GM21390 (cell line): ENCODE measurements at regions not wholly inside any gene's neighbourhood (a gene's known extent, or its start where the extent isn't known, plus 50 kb on each side); places are given as distances from the start of the nearest gene placed in this dataset.

Experiments
- ATAC-seq: cut with Tn5 transposase; IDR thresholded peaks from one replicate; pipeline ENCODE4 v1.9.1; 2021; ENCODE audit not compliant: unreplicated experiment

- ATAC-seq: no peak
Observed at GRCh38 chr4:165716472-165716871, 156.6 kb upstream of the TLL1 start.

GRCh38 chr4:165718660-165719059 lies 154.4 kb upstream of the TLL1 start:
- no peak for ATAC-seq

- no peak for ATAC-seq
Observed at GRCh38 chr4:165720411-165721082, 152.5 kb upstream of the TLL1 start.

- no peak for ATAC-seq
Observed at GRCh38 chr4:165721815-165722214, 151.2 kb upstream of the TLL1 start.

GRCh38 chr4:165723051-165723795 lies 149.8 kb upstream of the TLL1 start:
- no peak for ATAC-seq

- ATAC-seq: no peak
Observed at GRCh38 chr4:165724786-165725185, 148.3 kb upstream of the TLL1 start.

- ATAC-seq: no peak
Observed at GRCh38 chr4:165725352-165725751, 147.7 kb upstream of the TLL1 start.

GRCh38 chr4:165726831-165727230 lies 146.2 kb upstream of the TLL1 start:
- no peak for ATAC-seq

GRCh38 chr4:165737309-165737972 lies 135.6 kb upstream of the TLL1 start:
- no peak for ATAC-seq

GRCh38 chr4:165738571-165738970 lies 134.5 kb upstream of the TLL1 start:
- no peak for ATAC-seq

- no peak for ATAC-seq
Observed at GRCh38 chr4:165740911-165741310, 132.1 kb upstream of the TLL1 start.

GRCh38 chr4:165743422-165743821 lies 129.6 kb upstream of the TLL1 start:
- no peak for ATAC-seq

- no peak for ATAC-seq
Observed at GRCh38 chr4:165744370-165744769, 128.7 kb upstream of the TLL1 start.

GRCh38 chr4:165748321-165748720 lies 124.7 kb upstream of the TLL1 start:
- no peak for ATAC-seq

GRCh38 chr4:165751882-165752281 lies 121.2 kb upstream of the TLL1 start:
- no peak for ATAC-seq

- no peak for ATAC-seq
Observed at GRCh38 chr4:165754664-165755063, 118.4 kb upstream of the TLL1 start.

- no peak for ATAC-seq
Observed at GRCh38 chr4:165756836-165757235, 116.2 kb upstream of the TLL1 start.

GRCh38 chr4:165757451-165757850 lies 115.6 kb upstream of the TLL1 start:
- no peak for ATAC-seq

GRCh38 chr4:165758086-165758485 lies 115.0 kb upstream of the TLL1 start:
- ATAC-seq: no peak

- ATAC-seq: no peak
Observed at GRCh38 chr4:165760182-165760581, 112.9 kb upstream of the TLL1 start.

GRCh38 chr4:165761963-165762362 lies 111.1 kb upstream of the TLL1 start:
- no peak for ATAC-seq

GRCh38 chr4:165763640-165764039 lies 109.4 kb upstream of the TLL1 start:
- ATAC-seq: no peak
